RWPE1 (cell line): ENCODE measurements at regions not wholly inside any gene's neighbourhood (a gene's known extent, or its start where the extent isn't known, plus 50 kb on each side); places are given as distances from the start of the nearest gene placed in this dataset.

ENCODE experiments used
- CTCF ChIA-PET: fragments of 350-600 bp; sonication (Branson Sonifier 250); formaldehyde crosslinking; extraction: SDS; loops from one replicate; lab custom pipeline; 2021; lab: Yijun Ruan, JAX
- POLR2A ChIA-PET: fragments of 400-600 bp; formaldehyde crosslinking; extraction: SDS; loops from one replicate; lab custom pipeline; 2020; ENCODE audit warnings: antibody characterized with exemption; ENCODE audit not compliant: low non-redundant PET; lab: Yijun Ruan, JAX
- DNase-seq: peaks from one replicate; pipeline ENCODE4 v3.0.0; 2012; ENCODE audit warnings: low spot score
- H3K27ac ChIP-seq: fragments of 450-650 bp; 2 replicates; pipeline ENCODE4 v1.5.1; 2017
- TF ChIP-seq, protein P1 (sequence below): fragments of 450-650 bp; conservative IDR thresholded peaks from 2 replicates; pipeline ENCODE4 v1.5.1; 2017; ENCODE audit warnings: low read depth, mild to moderate bottlenecking

DNA sequence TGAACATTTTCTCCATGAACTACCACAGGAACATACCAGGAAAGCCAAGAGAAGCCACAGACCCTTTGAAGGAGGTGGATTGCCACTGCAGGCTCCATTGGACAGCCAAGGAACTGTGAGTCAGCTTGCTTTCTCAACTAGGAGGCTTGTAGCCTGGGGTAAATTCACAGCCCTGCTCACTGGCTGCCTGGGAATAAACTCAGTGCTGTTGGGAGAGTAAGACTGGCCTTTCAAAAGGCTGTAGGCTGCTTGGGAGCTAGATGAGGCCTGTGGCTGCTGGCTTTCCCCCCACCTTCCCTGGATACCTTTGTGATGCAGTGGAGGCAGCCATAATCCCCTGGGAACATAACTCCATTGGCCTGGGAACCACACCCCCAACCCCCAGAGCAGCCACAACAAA lies 223.5 kb upstream of the RBMS3 start:
- TF ChIP-seq, protein P1, sequence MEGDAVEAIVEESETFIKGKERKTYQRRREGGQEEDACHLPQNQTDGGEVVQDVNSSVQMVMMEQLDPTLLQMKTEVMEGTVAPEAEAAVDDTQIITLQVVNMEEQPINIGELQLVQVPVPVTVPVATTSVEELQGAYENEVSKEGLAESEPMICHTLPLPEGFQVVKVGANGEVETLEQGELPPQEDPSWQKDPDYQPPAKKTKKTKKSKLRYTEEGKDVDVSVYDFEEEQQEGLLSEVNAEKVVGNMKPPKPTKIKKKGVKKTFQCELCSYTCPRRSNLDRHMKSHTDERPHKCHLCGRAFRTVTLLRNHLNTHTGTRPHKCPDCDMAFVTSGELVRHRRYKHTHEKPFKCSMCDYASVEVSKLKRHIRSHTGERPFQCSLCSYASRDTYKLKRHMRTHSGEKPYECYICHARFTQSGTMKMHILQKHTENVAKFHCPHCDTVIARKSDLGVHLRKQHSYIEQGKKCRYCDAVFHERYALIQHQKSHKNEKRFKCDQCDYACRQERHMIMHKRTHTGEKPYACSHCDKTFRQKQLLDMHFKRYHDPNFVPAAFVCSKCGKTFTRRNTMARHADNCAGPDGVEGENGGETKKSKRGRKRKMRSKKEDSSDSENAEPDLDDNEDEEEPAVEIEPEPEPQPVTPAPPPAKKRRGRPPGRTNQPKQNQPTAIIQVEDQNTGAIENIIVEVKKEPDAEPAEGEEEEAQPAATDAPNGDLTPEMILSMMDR: no peak
- H3K27ac ChIP-seq: no peak overlapping the region
- no peak for DNase-seq
- CTCF ChIA-PET: interaction anchor here (0.6 kb wide), 1 partner anchor 467 kb away, joined by 3 read pairs; no protein-coding TSS in a partner anchor
- POLR2A ChIA-PET: no interaction called here

DNA sequence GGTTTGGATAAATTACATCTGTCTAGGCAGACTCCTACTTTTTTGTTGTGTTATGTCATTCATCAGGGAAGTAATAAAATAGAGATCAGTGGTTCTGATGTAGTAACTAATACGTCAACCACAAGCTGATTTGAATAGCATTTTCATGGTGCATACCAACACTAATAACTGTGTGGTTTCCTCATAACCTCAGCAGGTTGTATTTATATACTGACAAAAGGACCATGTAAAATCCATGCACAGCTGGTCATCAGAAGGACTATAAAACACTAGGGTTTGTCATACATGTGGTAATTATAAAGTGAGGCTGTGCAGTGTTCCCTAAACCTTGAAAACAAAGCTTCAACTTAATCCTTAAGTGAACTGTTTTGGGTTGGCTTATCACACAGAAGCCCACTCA lies 216.8 kb upstream of the RBMS3 start:
- no peak overlapping the region for H3K27ac ChIP-seq
- ChIA-PET POLR2A (no interaction called here), CTCF (no interaction called here)
- no peak for DNase-seq
- TF ChIP-seq, protein P1: no peak

DNA sequence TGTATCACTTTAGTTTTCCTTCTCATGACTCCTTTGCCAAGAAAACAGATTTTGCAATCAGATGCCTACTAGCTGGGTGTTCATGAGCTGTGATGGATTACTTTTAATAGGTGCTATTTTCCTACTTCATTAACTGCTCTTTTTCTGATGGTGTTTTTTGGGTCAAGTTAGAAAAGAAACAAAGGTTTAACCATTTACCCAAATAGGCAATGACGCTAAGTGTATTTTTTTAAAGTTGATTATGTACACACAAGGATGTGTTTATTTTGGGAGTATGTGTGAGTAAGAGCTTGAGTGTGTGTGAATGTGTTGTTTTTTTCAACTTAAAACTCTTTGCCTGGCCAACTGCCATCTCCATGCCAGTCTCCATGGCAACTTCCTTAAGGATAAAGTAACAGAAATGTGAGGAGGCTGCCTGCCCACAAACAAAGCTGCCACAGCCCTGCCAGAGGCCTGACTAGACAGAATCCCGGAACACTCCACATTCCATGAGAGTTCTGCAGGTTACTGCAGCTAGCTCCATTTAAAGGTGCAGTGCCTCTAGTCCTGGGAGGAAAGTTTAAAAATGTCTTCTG lies 215.6 kb upstream of the RBMS3 start:
- DNase-seq: peak; percentile 78
- CTCF ChIA-PET: no interaction called here
- H3K27ac ChIP-seq: peak overlapping the region; percentile 65
- POLR2A ChIA-PET: no interaction called here
- TF ChIP-seq, protein P1: no peak

DNA sequence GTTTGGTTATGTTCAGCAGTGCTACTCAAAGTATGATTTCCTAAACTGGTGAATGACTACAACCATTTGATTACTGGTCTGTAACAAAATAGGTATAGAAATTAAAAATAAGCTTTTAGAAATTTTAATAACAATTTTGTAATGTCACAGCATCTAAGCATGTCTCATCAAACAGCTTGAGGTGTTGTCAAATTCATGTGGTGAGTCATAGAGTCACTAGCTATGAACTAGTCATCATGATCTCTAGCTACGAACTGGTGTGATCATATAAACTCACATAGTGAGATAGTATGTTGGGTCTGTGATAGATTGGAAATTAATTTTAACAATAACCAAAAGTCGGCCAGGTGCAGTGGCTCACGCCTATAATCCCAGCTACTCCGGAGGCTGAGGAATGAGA lies 213.9 kb upstream of the RBMS3 start:
- ChIA-PET POLR2A (no interaction called here), CTCF (no interaction called here)
- peak; percentile 15 for DNase-seq
- peak overlapping the region; percentile 47 for H3K27ac ChIP-seq
- TF ChIP-seq, protein P1: no peak

DNA sequence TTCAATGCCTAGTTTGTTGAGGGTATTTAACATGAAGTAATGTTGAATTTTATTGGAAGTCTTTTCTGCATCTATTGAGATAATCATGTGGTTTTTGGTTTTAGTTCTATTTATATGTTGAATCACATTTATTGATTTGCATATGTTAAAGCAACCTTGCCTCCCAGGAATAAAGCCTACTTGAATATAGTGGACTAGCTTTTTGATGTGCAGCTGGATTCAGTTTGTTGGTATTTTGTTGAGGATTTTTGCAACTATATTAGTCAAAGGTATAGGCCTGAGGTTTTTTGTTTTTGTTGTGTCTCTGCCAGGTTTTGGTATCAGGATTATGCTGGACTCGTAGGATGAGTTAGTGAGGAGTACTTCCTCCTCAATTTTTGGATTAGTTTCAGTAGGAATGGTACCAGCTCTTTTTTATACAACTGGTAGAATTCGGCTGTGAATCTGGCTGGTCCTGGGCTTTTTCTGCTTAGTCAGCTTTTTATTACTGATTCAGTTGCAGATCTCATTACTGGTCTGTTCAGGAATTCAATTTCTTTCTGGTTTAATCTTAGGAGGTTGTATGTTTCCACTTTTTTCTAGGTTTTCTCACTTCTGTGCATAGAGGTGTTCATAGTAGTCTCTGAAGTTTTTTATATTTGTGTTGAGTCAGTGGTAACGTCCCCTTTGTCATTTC lies 209.8 kb upstream of the RBMS3 start:
- POLR2A ChIA-PET: no interaction called here
- no peak overlapping the region for H3K27ac ChIP-seq
- CTCF ChIA-PET: no interaction called here
- no peak for DNase-seq
- TF ChIP-seq, protein P1: no peak

DNA sequence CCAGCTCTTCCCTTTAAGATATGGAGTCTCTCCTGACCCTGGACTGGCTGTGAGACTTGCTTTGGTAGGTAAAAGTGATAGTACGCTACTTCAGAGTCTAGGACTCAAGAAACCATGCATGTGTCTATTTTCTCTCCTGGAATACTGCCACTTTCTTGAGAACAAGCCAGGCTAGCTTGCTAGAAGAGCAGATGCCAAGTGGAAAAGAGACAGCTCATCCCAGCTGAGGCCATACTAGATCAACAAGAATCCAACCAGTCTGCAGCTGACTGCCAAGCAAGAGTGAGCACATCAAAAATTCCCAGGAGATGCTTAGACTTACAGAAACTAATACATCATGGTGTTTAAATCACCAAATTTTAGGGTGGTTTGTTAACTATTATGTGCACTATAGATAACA lies 208.3 kb upstream of the RBMS3 start:
- CTCF ChIA-PET: no interaction called here
- H3K27ac ChIP-seq: no peak overlapping the region
- POLR2A ChIA-PET: no interaction called here
- TF ChIP-seq, protein P1: no peak
- DNase-seq: no peak
